ENCODE measurements at regions not wholly inside any gene's neighbourhood (a gene's known extent, or its start where the extent isn't known, plus 50 kb on each side); places are given as distances from the start of the nearest gene placed in this dataset.

DNA sequence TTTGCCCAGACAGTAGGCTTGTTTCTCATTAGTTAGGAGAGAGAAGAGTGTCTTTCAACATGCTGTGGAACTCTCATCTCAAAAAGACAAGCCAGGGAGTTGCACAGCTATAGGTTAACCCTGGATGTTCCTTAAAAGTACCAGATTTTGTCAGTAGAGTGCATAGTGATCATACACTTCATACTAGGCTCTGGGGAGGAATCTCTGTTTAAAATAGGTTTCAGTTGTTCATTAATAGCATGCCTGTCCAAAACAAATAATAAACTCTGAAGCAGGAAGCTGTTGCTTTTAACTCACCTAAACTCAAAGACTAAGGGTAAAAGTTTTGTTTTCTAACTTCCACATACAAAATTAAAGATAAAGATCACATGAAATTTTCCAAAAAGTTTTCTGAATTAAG, 1948.4 kb downstream of the C4orf33 start:
- POLR2A ChIA-PET = no interaction called here
- no peak for TF ChIP-seq CTCF (IDR thresholded peaks at IDR 0.05; ENCODE audit: insufficient read depth, low read depth, low read length)
- no peak for DNase-seq (ENCODE audit: low read depth)
- CTCF ChIA-PET = no interaction called here
- H3K27me3 ChIP-seq (ENCODE audit: control insufficient read depth, insufficient read depth, low read length) = no peaks in the 10 kb centered on the region
- H3K36me3 ChIP-seq (ENCODE audit: control insufficient read depth, insufficient read depth, low read length) = no peaks in the 10 kb centered on the region
- no peak overlapping the region for H3K4me3 ChIP-seq (ENCODE audit: low read depth, low read length)

DNA sequence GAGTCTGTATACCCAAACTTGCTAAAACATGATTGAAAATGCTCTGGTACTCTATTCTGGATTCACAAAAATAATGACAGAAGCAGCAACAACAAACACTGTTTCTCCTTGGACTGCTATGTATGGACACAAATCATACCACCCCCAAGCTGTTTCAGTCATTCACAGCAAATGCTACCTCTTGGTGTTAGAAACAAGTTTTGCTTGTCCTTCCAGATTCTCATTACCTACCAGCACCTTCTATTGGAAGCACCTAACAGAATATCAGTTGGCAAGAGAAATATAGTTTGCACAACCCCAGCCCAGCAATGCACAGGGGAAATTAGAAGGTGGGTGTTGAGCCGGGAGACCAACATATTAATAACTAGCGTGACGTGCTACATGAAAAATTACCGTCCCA, 1950.9 kb downstream of the C4orf33 start:
- Histone ChIP-seq H3K36me3 (ENCODE audit: control insufficient read depth, insufficient read depth, low read length) (no peaks in the 10 kb centered on the region), H3K27me3 (ENCODE audit: control insufficient read depth, insufficient read depth, low read length) (no peaks in the 10 kb centered on the region), H3K4me3 (ENCODE audit: low read depth, low read length) (no peak overlapping the region)
- ChIA-PET POLR2A (no interaction called here), CTCF (no interaction called here)
- DNase-seq (ENCODE audit: low read depth) = no peak
- no peak for TF ChIP-seq CTCF (IDR thresholded peaks at IDR 0.05; ENCODE audit: insufficient read depth, low read depth, low read length)

GRCh38 chr4:131052646-131053045, 1956.7 kb downstream of the C4orf33 start:
- no peak for DNase-seq (ENCODE audit: low read depth)
- POLR2A ChIA-PET = no interaction called here
- Histone ChIP-seq H3K27me3 (ENCODE audit: control insufficient read depth, insufficient read depth, low read length) (no peaks in the 10 kb centered on the region), H3K36me3 (ENCODE audit: control insufficient read depth, insufficient read depth, low read length) (no peaks in the 10 kb centered on the region), H3K4me3 (ENCODE audit: low read depth, low read length) (no peak overlapping the region)
- TF ChIP-seq CTCF (IDR thresholded peaks at IDR 0.05; ENCODE audit: insufficient read depth, low read depth, low read length) = no peak
- CTCF ChIA-PET = no interaction called here

DNA sequence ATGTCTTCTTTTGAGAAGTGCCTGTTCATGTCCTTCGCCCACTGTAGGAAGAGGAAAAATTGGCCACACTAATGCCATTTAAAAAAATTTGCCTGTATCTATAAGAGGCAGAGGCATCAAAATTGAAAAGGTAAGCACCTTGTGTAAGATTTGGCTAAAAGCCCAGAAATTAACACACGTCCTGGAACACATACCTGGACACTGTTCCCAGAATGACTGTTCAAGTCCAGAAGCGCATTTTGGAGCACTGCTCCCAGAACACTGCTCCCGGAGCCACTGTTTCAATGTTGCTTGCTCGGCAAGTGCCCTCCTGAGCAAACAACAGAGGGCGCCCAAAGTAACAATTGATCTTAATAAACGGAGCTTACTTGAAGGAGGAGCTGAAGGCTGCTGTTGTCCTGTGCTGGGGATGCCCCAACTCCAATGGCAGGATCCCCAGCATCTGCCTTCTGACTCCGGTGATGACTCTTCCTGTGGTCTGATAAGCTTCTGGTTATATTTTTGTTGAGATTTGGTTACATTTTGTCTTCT, 1958.6 kb downstream of the C4orf33 start:
- DNase-seq (ENCODE audit: low read depth) = no peak
- Histone ChIP-seq H3K4me3 (ENCODE audit: low read depth, low read length) (no peak overlapping the region), H3K27me3 (ENCODE audit: control insufficient read depth, insufficient read depth, low read length) (no peaks in the 10 kb centered on the region), H3K36me3 (ENCODE audit: control insufficient read depth, insufficient read depth, low read length) (no peaks in the 10 kb centered on the region)
- no peak for TF ChIP-seq CTCF (IDR thresholded peaks at IDR 0.05; ENCODE audit: insufficient read depth, low read depth, low read length)
- ChIA-PET CTCF (no interaction called here), POLR2A (no interaction called here)

- Histone ChIP-seq H3K4me3 (ENCODE audit: low read depth, low read length) (no peak overlapping the region), H3K36me3 (ENCODE audit: control insufficient read depth, insufficient read depth, low read length) (no peaks in the 10 kb centered on the region), H3K27me3 (ENCODE audit: control insufficient read depth, insufficient read depth, low read length) (no peaks in the 10 kb centered on the region)
- CTCF ChIA-PET = no interaction called here
- POLR2A ChIA-PET = no interaction called here
- DNase-seq (ENCODE audit: low read depth) = no peak
- no peak for TF ChIP-seq CTCF (IDR thresholded peaks at IDR 0.05; ENCODE audit: insufficient read depth, low read depth, low read length)
Measured at GRCh38 chr4:131061734-131062133, 1965.8 kb downstream of the C4orf33 start.
